Panc1 (cell line): ENCODE measurements at regions not wholly inside any gene's neighbourhood (a gene's known extent, or its start where the extent isn't known, plus 50 kb on each side); places are given as distances from the start of the nearest gene placed in this dataset.

Experiments used
- TF ChIP-seq, protein P1 (sequence below), 2 experiments: IDR thresholded peaks; 2 replicates each; pipeline ENCODE4 v1.6.1; 2011 to 2012; ENCODE audit warnings: low read depth in 2 of 2, control low read depth in 1 of 2, low read length in 1 of 2, mild to moderate bottlenecking in 1 of 2, moderate library complexity in 1 of 2; ENCODE audit not compliant: insufficient read depth in 1 of 2
- TF ChIP-seq, protein P2 (sequence below): fragments of 450-650 bp; IDR thresholded peaks from 2 replicates; pipeline ENCODE4 v1.5.1; 2017; ENCODE audit warnings: mild to moderate bottlenecking

DNA sequence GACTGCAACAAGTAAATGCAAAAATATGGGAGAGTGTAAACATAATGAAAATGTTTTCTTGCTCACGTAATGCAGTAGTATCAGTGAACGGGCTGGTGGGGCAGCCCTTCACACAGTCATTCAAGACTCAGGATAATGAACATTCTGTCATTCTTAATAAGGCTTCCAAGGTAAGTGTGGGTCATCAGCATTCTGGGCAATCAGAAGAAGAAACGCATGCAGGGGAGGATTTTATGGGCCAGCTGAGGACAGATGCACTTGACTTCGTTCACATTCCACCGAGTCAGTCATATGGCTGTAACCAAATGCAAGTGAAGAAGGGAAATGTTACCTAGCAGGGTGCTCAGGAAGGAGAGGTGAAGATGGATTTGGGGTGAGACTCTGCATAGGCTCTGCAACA lies 68.0 kb upstream of the MAP9 start:
- TF ChIP-seq, protein P1, sequence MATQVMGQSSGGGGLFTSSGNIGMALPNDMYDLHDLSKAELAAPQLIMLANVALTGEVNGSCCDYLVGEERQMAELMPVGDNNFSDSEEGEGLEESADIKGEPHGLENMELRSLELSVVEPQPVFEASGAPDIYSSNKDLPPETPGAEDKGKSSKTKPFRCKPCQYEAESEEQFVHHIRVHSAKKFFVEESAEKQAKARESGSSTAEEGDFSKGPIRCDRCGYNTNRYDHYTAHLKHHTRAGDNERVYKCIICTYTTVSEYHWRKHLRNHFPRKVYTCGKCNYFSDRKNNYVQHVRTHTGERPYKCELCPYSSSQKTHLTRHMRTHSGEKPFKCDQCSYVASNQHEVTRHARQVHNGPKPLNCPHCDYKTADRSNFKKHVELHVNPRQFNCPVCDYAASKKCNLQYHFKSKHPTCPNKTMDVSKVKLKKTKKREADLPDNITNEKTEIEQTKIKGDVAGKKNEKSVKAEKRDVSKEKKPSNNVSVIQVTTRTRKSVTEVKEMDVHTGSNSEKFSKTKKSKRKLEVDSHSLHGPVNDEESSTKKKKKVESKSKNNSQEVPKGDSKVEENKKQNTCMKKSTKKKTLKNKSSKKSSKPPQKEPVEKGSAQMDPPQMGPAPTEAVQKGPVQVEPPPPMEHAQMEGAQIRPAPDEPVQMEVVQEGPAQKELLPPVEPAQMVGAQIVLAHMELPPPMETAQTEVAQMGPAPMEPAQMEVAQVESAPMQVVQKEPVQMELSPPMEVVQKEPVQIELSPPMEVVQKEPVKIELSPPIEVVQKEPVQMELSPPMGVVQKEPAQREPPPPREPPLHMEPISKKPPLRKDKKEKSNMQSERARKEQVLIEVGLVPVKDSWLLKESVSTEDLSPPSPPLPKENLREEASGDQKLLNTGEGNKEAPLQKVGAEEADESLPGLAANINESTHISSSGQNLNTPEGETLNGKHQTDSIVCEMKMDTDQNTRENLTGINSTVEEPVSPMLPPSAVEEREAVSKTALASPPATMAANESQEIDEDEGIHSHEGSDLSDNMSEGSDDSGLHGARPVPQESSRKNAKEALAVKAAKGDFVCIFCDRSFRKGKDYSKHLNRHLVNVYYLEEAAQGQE (IDR thresholded peaks at IDR 0.05; ENCODE audit: insufficient read depth in 1 of 2, low read depth in 2 of 2, low read length in 1 of 2) = no peak
- TF ChIP-seq, protein P2, sequence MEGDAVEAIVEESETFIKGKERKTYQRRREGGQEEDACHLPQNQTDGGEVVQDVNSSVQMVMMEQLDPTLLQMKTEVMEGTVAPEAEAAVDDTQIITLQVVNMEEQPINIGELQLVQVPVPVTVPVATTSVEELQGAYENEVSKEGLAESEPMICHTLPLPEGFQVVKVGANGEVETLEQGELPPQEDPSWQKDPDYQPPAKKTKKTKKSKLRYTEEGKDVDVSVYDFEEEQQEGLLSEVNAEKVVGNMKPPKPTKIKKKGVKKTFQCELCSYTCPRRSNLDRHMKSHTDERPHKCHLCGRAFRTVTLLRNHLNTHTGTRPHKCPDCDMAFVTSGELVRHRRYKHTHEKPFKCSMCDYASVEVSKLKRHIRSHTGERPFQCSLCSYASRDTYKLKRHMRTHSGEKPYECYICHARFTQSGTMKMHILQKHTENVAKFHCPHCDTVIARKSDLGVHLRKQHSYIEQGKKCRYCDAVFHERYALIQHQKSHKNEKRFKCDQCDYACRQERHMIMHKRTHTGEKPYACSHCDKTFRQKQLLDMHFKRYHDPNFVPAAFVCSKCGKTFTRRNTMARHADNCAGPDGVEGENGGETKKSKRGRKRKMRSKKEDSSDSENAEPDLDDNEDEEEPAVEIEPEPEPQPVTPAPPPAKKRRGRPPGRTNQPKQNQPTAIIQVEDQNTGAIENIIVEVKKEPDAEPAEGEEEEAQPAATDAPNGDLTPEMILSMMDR = no peak
